Fibroblast of the conjunctiva (primary cell): ENCODE measurements at regions not wholly inside any gene's neighbourhood (a gene's known extent, or its start where the extent isn't known, plus 50 kb on each side); places are given as distances from the start of the nearest gene placed in this dataset.

Experiments
- DNase-seq: peaks from one replicate; pipeline ENCODE4 v3.0.0-alpha.2; 2010; ENCODE audit warnings: low read depth

DNA sequence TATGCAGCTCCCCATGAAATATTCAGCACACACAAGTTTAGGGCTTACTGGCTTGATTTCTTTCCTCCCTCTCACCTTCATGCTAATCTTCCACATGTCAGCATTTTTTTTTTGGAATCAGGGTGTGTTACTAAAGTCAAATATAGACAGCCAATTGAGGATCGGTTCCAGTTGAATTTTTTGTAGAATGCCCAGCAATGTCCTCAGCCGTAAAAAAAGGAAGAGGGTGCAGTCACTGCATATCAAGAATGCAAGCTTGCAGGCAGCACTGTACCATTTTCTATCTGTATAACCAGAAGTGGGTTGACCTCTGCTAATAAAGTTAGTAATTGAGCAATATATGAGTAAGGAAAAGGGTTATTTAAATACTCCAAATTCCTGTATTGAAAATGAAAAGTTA lies 51.4 kb upstream of the CHMP2B start:
- DNase-seq: peak; percentile 5

DNA sequence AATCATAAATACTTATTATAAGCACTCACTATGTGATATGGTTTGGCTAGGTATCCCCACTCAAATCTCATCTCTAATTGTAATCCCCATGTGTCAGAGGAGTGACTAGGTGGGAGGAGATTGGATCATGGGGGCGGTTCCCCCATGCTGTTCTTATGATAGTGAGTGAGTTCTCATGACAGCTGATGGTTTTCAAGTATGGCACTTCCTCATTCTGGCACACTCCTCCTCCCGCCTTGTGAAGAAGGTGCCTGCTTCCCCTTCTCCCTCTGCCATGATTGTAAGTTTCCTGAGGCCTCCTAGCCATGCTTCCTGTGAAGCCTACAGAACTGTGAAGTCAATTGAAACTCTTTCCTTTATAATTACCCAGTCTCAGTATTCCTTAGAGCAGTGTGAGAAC lies 53.3 kb upstream of the CHMP2B start:
- DNase-seq: no peak

DNA sequence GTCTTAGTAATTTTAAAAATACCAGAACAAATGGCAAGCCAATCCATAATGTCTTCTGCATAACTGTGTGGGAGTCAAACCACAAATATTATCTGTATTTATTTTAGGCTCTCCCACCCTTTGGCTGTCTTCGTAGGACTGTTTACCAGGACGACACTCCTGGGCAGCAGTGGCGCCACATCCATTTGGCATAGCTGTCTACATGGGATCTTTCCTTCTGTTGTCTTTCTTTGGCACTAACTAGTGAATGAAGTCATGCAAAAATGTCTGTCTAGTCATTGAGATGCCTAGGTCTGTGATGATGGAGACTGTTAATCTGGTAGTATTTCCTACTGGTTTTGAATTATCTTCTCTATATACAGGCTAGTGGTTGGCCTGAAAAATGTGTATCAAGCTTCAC lies 54.0 kb upstream of the CHMP2B start:
- DNase-seq: no peak

DNA sequence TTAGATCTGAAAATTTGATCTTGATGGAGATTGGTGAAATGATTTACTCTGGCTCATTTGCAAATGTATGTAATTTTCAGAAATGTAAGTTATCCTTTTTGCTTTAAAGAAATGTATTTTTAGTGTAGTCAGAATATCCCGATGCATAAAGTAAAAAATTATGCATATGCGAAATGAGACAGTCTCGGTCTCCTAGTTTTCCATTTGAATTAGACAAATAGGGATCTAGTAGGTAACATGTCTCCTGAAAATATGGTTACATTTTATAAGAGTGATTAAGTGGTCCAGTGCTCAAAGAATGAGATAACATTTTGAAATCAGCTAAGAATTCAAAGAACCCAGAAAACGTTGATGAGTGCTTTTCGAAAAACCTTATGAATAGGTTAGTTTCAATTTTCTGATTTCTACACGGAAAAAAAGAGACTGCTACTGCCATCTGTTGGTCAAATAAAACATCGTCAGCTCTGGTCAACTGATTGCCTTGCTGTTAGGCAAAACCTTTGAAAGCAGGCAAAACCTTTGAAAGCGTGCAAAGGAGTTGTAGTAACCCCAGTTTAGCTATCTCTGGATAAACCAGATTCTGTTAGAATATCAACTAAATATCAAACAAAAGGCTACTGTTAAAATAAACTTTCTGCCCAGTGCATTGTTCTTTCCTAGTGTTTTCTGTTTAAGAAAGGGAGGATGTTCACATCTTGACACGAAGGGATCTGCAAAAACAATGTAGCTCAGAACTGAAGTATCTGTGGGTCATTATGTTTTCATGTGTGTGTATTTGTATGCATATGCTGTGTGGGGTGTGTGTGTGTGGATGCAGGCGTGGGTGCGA lies 59.3 kb upstream of the CHMP2B start:
- peak; percentile 43 for DNase-seq

DNA sequence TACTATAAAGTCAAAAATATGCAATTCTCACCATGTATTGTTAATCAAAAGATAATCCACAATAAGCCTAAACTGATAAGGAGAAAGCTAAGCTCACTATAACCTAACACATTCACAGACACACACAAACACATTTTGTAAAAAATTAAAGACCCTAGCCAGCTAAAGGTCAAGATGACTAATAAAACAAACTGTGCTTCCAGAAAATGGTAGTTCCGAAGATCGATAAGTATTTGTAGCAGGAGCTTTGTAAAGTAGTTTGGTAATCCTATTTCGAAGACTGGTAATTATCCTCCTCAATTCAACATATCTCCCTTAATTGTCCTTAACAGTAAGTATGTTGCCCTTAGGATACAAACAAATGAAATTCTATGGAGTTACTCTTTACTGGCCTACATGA lies 62.9 kb upstream of the CHMP2B start:
- DNase-seq: no peak

DNA sequence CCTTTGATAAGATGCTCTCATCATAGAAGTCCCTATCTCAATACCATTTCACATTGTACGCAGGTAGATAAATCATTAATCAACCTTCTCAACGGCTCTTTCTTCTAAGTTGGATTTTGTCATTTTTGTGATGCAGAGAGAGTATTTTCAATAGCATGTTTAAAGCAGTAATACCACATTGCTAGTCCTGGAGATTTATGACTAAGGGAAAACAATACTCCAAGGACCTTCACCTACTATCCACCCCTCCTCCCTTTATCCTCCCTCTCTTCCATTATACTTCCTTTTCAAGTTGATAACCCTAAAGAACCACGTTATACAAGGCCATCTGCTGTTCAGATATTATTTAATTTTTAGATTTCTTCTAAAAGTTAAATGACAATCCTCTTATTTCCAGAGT lies 65.3 kb upstream of the CHMP2B start:
- no peak for DNase-seq

DNA sequence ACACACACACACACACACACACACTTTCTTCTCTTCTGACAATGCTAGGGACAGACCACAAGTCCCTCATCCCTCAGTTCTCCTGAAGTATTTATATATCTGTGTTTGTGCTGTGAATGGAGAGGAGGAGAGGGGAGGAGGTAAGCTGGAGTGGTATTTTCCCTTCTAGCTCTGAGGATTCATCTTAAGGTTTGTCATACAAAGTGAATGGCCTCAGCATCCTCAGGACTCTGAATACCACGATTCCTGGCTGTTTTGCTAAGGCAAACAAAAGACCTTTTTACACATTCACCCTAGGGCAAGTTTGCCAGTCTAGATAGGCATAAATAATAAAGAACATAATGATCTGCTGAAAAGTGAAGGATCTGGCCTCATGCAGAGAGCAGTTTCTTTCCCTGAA lies 65.7 kb upstream of the CHMP2B start:
- no peak for DNase-seq

DNA sequence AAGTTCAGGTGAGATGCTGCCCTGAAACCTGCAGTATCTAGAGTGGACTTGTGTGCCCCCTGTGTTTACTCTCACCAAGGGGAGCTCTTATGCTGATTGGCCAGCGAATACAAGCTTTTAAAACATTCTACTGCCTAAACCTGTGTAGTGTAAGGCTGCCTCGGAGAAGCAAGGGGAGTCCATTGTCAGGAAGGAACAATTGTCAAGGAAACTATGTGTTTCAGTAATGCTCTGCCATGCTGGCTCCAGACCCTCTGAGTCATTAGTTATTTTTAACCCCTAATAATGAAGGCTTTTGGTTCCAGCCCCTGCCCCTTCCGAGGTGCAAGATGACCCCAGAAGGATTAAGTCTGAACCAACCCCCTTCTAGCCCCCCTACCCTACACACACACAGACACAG lies 66.1 kb upstream of the CHMP2B start:
- no peak for DNase-seq

DNA sequence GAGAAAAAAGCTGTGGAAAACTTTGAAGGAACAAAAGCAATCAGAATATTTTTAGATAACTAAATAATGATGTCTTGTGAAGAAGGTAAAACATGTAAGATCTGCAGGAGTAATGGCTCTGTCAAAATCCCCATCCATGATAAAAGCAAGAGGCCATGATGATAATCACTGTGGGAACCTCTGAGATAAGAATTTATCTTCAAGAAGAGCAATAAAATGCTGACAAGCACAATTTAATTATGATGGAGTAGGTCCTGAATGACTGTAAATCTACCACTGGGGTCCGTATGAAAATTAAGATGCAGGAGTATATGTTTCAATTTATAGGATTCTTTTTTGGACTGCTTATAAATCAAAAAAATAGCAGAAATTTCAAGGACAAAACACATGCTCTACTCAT lies 68.3 kb upstream of the CHMP2B start:
- DNase-seq: no peak

DNA sequence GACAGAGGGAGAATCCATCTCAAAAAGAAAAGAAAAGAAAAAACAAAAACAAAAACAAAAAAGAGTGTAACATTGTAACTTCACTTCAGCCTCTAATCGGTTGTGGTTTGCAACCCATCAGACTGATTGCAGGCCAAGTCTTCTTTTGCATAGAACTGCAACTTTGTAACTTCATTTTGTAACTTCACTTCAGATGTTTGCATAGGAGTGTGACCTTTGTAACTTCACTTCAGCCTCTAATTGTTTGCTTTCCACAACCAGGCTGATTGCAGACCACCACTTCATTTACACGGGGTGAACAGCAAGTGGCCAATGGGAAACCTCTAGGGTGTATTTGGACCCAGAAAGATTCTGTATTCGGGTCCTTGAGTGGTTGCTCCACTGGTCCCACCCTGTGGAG lies 79.1 kb upstream of the CHMP2B start:
- DNase-seq: no peak

DNA sequence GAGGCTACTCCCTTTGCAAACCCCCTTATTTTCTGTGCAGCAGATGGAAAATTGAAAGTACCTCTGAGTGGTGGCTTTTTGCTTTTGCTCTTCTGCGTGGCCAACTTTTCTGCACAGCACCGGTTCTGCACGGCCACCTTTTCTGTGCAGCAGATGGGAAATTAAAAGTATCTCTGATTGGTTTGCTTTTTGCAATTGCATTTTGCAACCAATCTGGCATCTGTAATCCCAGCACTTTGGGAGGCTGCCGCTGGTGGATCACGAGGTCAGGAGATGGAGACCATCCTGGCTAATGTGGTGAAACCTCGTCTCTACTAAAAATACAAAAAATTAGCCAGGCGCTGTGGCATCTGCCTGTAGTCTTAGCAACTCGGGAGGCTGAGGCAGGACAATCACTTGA lies 79.5 kb upstream of the CHMP2B start:
- DNase-seq: no peak

DNA sequence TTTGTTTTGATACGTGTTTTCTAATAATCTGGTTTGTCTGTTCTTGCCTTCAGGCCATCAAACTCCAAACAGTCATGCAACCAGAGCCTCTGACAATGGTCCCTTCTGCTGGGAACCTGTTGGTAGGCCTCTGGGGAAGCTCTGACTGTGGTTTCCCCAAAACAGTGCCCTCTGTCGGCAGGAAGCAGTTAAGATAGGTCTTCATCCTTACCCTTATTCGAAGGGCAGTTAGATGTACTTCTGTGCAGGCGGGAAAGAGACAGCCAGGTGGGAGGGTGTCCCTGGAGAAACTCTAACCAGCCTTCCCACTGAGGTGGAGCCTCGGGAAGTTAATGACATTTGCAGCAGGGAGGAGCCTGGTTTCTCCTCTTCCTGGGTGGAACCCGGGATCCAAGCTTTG lies 81.6 kb upstream of the CHMP2B start:
- no peak for DNase-seq

DNA sequence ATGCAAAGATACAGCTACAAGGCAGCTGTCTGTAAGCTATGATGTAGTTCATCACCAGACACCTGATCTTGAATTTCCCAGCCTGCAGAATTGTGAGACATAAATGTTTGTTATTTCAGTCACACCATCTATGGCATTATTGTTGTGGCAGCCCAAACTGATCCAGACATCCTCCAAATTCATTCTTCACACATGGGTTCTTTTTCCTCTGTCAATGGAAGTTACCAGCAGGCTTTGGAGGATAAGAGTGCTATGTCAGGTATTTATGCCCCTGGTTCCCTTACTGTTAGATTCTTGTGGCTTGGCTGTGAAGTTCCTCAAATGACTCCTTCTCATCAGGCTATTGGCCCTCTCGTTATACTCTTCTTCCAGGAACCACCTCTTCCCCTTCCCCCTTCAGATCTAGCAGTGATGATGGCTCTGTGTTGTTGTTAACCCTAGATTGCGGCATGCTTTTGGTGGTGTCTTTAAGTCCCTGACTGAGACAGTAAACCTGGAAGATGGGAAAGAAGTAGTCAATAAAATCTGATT lies 91.0 kb upstream of the CHMP2B start:
- no peak for DNase-seq

DNA sequence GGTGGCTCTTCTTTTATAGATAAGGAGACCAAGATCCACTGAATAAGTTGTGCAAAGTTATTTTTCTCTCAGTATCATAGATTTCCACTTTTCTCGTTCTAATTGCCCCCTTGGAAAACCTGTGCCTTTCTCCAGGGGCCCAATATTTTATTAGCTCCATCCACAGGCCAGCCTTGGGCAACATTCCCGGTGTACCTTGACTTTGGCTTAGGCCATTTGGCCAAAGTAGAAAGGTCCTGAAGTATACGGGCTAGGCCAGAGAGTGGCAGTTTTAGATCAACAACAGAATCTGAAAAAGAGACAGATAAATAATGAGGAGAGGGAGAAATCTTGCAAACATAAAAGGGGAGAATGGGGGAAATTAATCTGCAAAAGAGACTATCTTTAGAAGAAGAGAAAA lies 91.7 kb upstream of the CHMP2B start:
- no peak for DNase-seq

DNA sequence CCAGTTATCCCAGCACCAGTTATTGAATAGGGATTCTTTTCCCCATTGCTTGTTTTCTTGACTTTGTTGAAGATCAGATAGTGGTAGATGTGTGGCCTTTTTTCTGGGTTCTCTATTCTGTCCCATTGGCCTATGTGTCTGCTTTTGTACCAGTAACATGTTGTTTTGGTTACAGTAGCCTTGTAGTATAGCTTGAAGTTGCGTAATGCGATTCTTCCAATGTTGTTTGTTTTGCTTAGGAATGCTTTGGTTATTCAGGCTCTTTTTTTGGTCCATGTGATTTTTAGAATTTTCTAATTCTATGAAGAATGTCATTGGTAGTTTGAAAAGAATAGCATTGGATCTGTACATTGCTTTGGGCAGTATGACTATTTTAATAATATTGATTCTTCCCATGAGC lies 94.3 kb upstream of the CHMP2B start:
- peak; percentile 17 for DNase-seq

DNA sequence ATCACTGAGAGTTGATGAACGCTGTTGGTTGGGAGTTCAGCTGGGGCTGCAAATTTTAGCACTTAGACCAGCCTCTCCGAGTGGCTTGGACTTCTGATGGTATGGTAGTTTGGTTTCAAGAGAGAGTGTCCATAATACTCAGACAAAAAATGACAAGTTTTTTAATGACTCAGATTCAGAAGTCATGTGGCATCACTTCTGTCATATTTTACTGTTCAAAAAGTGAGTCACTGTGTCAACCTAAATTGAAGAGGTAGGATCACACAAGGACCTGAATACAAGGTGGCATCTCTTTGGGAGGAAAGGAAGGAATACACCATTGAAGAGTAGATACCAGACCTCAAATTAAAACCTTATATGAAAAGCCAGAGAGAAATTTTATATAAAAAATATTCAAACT lies 99.1 kb upstream of the CHMP2B start:
- no peak for DNase-seq

DNA sequence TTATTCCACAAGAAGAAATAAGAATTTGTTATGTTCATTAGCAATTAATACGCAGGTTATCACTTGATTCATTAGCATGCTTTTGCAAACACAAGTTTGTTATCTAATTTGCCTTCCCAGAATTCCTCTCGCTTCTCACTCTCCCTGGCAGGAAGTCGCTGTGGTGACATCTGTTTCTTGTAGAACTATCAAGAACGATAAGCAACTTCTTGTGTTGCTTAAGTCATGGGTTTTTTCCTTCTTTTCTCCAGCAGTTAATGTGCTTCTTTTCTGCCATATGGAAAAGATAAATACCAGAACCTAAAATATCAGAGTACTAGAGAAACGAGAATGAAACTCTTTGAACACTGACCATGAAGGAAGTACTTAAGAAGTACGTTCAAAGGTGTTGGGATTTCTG lies 99.8 kb upstream of the CHMP2B start:
- no peak for DNase-seq

DNA sequence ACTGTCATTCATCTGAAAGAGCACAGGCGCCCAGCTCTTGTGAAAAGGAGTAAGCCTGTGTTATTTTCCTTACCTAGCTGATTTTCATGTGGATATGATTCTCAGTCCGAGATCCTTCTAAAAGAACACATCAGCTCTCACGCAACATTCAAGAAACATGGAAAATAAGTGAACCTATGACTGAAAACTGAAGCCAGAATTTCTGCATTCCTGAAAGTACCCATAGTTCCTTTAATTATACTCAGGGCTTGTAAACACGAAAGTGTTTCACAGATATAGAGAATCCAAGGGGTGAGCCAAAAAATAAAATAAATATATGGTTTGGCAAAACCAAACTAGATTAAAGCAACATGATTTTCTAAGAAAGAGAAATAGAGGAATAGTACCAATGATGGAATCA lies 100.8 kb upstream of the CHMP2B start:
- no peak for DNase-seq

DNA sequence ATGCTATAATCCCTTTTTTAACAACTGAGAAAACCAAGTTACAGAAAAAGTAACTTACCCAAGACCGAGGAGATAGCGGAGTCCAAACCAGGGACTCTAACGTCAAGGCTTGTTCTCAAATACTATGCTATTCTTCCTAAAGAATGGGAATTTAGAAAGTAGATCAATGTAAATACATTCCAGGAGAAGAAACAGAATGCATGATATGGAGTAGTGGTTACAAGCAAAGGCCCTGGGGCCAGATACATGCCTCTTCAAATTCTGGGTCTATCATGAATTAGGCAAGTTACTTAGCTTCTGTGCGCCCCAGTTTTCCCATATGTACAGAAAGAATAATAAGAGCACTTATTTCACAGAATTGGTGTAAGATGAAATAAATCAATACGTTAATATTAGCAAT lies 102.0 kb upstream of the CHMP2B start:
- DNase-seq: no peak

DNA sequence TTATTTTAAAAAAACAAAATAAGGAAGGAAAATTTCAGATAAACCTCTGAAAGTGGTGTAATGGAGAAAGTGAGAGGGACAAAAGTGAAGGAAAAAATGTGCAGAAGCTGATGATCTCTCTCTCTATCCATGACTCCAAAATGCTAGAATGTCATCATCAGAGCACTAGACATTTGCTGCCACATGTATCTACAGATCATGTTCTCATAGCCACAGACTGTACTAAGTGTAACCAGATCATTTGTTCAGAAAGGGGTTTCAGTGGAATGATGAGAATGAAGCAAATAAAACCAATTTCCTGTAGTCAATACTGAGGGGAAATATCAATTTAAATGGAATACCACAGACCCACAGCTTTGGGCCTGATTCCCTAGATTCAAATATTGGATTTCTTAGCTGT lies 104.3 kb upstream of the CHMP2B start:
- DNase-seq: no peak

DNA sequence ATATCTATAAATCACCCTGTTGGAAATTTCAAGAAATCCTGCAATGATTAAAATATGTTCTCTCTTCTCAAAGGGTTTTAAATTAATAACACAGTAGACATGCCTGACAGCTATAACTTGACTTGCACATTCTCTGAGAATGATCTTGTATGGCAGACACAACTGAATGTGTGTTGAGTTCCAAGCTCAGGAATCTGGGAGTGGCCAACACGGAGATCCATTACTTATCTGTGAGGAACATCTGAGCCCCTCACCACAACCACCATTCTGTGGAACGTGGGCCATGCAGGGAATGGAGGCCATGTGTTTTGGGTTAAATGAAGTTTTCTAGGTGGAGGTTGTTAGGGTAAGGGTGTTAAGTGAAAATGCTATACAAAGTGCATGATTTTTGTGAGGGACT lies 105.3 kb upstream of the CHMP2B start:
- no peak for DNase-seq

DNA sequence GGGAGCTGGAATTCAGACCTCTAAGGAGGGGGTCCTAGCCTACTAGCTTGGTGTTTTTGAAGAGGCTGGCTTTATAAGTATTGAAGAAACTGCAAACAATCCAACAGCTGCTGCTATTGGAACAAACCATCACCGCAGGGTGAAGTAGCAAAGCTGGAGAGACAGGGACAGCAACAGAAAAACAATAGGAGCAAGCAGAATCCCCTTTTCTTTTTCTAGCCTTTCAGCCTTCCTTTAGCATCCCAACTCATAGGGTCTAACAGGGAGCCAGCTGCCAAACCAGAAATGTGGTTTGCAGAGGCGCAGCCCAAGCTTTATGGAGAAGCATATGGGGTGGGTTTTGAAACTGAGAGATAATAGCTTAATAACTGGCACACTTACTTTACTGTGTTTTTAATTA lies 106.2 kb upstream of the CHMP2B start:
- no peak for DNase-seq

DNA sequence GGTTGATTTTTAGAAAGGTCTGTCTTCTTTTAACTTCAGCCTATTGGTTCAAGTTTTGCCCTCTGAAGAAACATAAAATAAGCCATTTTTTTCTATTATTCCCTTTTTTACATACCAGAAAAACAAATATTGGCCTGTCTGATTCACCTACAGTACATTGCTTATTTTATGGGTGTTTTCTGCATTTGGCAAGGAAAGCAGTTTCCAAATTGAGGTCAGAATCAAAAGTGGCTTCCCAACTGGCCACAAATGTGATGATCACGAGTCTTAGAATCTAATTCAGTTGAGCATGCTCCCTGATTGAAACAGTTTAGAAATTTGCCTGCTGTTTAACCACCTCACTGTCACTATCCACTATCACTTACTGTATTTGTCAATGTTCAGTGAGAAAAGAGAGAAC lies 106.9 kb upstream of the CHMP2B start:
- DNase-seq: no peak

DNA sequence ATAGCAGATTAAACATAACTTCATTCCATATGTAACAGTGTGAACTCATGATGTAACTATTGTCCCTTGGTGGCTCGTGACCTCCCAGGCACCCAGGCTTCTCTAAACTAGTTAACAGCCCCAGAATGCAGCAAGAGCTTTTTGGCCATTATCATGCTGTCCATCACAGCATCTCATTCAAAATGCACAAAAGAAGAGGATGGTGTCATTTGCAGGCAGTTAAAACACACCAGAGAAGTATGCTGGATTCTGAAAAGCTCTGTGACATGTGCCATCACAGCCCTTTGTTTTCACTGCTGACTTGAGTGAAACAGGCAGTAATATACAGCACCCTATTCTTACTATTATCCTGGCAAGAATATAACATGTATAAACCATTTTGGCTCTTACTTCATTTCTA lies 117.6 kb upstream of the CHMP2B start:
- DNase-seq: no peak
